ENCODE measurements at regions not wholly inside any gene's neighbourhood (a gene's known extent, or its start where the extent isn't known, plus 50 kb on each side); places are given as distances from the start of the nearest gene placed in this dataset.

- no peak for TF ChIP-seq POLR2AphosphoS5 (IDR thresholded peaks at IDR 0.05)
- no peak for TF ChIP-seq CTCF (IDR thresholded peaks at IDR 0.05 in 8 of 11, conservative IDR thresholded peaks at IDR 0.05 in 3 of 11)
- no peak for TF ChIP-seq POLR2A (IDR thresholded peaks at IDR 0.05)
These were observed 302.2 kb downstream of the ZNF608 start for GRCh38 chr5:124444147-124444775.

Data from spleen (tissue), 7 donors.